Mesothelial cell of epicardium (in vitro differentiated cells): ENCODE measurements at regions not wholly inside any gene's neighbourhood (a gene's known extent, or its start where the extent isn't known, plus 50 kb on each side); places are given as distances from the start of the nearest gene placed in this dataset.
"Not testable (repeated sequence)": the region's sequence is repeated elsewhere in the genome, so short reads cannot be mapped to it uniquely, and the experiment has no call there.

Source experiments
- DNase-seq, 2 experiments: peaks; one replicate each; pipeline ENCODE4 v3.0.0; 2021; ENCODE audit warnings: low spot score in 2 of 2; ENCODE audit not compliant: unreplicated experiment in 2 of 2
- H3K27ac Mint-ChIP-seq: 2 replicates; pipeline ENCODE4 v1.8.0; 2021; ENCODE audit warnings: mixed read lengths
- H3K27me3 Mint-ChIP-seq: 2 replicates; pipeline ENCODE4 v1.8.0; 2021; ENCODE audit warnings: low read depth, mixed read lengths
- H3K36me3 Mint-ChIP-seq: 2 replicates; pipeline ENCODE4 v1.8.0; 2021; ENCODE audit warnings: mixed read lengths
- H3K4me1 Mint-ChIP-seq: 2 replicates; pipeline ENCODE4 v1.8.0; 2021; ENCODE audit warnings: mixed read lengths
- H3K4me3 Mint-ChIP-seq: 2 replicates; pipeline ENCODE4 v1.8.0; 2021; ENCODE audit warnings: mild to moderate bottlenecking, moderate library complexity, mixed read lengths
- H3K9me3 Mint-ChIP-seq: 2 replicates; pipeline ENCODE4 v1.8.0; 2021; ENCODE audit warnings: mixed read lengths
- CTCF ChIP-seq: fragments of 200-600 bp; sonication (generic); IDR thresholded peaks from one replicate; pipeline ENCODE4 v1.5.0; 2021; ENCODE audit warnings: antibody characterized with exemption; ENCODE audit not compliant: unreplicated experiment

DNA sequence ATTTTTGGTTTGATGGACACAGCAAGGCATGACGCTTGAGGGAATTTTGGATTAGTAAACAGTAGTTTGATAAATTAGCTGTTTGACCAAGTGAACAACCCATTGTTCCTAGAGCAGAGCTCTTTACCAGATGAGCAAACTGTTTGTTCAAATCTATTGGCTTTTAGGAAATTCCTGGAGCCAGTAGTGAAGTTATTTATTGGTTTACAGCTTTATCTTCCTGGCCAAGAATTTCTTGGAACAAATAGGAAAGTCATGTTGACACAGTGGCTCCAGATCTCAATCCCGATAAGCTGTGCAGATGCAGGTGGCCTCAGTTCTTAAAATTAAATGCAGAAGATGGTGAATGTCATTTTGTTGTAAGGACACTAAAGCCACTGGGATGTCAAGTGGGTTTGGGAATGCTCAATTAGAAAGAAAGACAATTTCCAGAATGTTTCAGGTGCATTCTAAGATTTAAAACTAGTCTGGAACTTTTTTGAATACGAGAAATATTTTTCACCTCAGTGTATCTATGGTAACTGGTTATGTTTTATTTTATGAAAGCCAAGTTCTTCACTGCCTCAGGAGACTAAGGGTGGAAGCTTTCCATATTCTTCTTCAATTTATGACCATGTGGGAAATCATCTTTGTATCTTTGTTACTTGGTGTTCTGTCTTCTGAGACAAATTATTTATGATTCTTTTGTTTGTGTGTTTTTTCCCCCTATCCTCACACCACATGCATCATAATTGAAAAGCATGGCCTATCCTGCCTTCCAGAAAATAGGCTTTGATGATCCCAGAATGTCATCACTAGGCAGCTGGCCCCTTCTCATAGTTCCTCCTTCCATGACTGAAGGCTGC is 554.5 kb downstream of the STIM2 start:
- H3K4me1 Mint-ChIP-seq = no peaks in the 10 kb centered on the region
- no peak overlapping the region for H3K4me3 Mint-ChIP-seq
- H3K27me3 Mint-ChIP-seq = no peaks in the 10 kb centered on the region
- H3K36me3 Mint-ChIP-seq = no peaks in the 10 kb centered on the region
- no peak for DNase-seq
- peaks cover 29% of the 10 kb centered on the region for H3K9me3 Mint-ChIP-seq
- H3K27ac Mint-ChIP-seq = no peak overlapping the region
- TF ChIP-seq CTCF = no peak

GRCh38 chr4:27428661-27429060 is 568.0 kb downstream of the STIM2 start:
- Mint-ChIP-seq H3K27ac (no peak overlapping the region), H3K27me3 (no peaks in the 10 kb centered on the region), H3K9me3 (peaks cover 5% of the 10 kb centered on the region), H3K36me3 (no peaks in the 10 kb centered on the region), H3K4me1 (no peaks in the 10 kb centered on the region), H3K4me3 (no peak overlapping the region)
- no peak for DNase-seq
- TF ChIP-seq CTCF = no peak

DNA sequence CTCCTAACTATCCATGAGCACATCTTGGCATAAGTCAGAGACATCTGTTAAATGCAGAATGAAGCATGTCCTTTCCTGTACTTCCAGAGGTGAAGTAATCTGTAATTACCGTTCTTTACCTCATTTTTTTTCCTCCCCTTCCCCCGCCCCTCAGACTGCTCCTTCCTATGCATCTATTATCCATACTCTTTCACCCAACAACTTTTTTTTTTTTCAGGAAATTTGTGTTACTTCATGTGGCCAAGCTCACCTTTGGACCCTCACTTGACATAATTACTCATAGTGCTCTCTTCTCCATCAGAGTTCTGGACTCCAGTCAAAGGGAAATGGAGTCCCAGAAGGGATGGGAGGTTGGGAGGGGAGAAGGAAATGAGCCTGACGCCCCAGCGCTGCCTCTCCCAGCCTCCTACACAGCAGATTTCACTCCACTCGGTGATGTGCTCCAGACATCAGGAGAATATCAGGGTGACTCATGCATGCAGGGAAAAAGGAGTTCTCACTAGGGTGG is 568.8 kb downstream of the STIM2 start:
- no peak for DNase-seq
- Mint-ChIP-seq H3K27me3 (no peaks in the 10 kb centered on the region), H3K9me3 (peaks cover 9% of the 10 kb centered on the region), H3K36me3 (no peaks in the 10 kb centered on the region), H3K4me3 (no peak overlapping the region), H3K27ac (no peak overlapping the region), H3K4me1 (no peaks in the 10 kb centered on the region)
- TF ChIP-seq CTCF = no peak

- TF ChIP-seq CTCF = no peak
- H3K4me3 Mint-ChIP-seq = no peak overlapping the region
- H3K27me3 Mint-ChIP-seq = no peaks in the 10 kb centered on the region
- H3K27ac Mint-ChIP-seq = no peak overlapping the region
- H3K9me3 Mint-ChIP-seq = no peaks in the 10 kb centered on the region
- H3K4me1 Mint-ChIP-seq = no peaks in the 10 kb centered on the region
- no peak for DNase-seq
- no peaks in the 10 kb centered on the region for H3K36me3 Mint-ChIP-seq
Observed at GRCh38 chr4:27442146-27442545, 581.5 kb downstream of the STIM2 start.

- not testable (repeated sequence) for H3K27ac Mint-ChIP-seq, H3K27me3 Mint-ChIP-seq, H3K4me1 Mint-ChIP-seq, H3K9me3 Mint-ChIP-seq, DNase-seq, H3K36me3 Mint-ChIP-seq, H3K4me3 Mint-ChIP-seq
Observed at GRCh38 chr4:27442661-27443060, 582.0 kb downstream of the STIM2 start.

- no peak for DNase-seq
- H3K27me3 Mint-ChIP-seq = no peaks in the 10 kb centered on the region
Observed at GRCh38 chr4:27463816-27464215, 603.2 kb downstream of the STIM2 start.

More at GRCh38 chr4:27463816-27464215, 603.2 kb downstream of the STIM2 start:
- no peak for TF ChIP-seq CTCF
- Mint-ChIP-seq H3K4me1 (no peaks in the 10 kb centered on the region), H3K4me3 (no peak overlapping the region), H3K36me3 (no peaks in the 10 kb centered on the region), H3K9me3 (peaks cover 5% of the 10 kb centered on the region), H3K27ac (no peak overlapping the region)
